ENCODE measurements at regions not wholly inside any gene's neighbourhood (a gene's known extent, or its start where the extent isn't known, plus 50 kb on each side); places are given as distances from the start of the nearest gene placed in this dataset.
"Not testable (repeated sequence)": the region's sequence is repeated elsewhere in the genome, so short reads cannot be mapped to it uniquely, and the experiment has no call there.

- DNase-seq (ENCODE audit: low read depth in 1 of 2, low spot score in 1 of 2), result no peak
Observed at GRCh38 chrX:1059576-1060561, 152.6 kb downstream of the CRLF2 start.

DNA sequence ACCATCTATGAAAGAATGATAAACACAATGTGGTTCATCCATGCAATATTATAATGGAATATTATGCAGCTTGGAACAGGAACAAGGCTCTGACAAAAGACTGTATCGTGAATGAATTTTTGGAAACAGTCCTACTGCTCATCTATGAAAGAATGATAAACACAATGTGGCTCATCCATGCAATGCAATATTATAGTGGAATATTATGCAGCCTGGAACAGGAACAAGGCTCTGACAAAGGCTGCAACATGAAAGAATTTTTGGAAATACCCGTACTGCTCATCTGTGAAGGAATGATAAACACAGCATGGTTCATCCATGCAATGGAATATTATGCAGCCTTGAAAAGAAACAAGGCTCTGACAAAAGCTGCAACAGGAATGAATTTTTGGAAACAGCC lies 158.8 kb downstream of the CRLF2 start:
- not testable (repeated sequence) for DNase-seq (ENCODE audit: low read depth in 1 of 2, low spot score in 1 of 2)

DNA sequence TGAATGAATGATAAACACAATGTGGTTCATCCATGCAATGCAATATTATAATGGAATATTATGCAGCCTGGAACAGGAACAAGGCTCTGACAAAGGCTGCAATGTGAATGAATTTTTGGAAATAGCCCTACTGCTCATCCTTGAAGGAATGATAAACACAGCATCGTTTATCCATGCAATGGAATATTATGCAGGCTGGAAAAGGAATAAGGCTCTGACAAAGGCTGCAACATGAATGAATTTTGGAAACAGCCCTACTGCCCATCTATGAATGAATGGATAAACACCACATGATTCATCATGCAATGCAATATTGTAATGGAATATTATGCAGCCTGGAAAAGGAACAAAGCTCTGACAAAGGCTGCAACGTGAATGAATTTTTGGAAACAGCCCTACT lies 159.4 kb downstream of the CRLF2 start:
- DNase-seq (ENCODE audit: low read depth in 1 of 2, low spot score in 1 of 2), result no peak

GRCh38 chrX:1052021-1052420 lies 160.4 kb downstream of the CRLF2 start:
- no peak for DNase-seq (ENCODE audit: low read depth in 1 of 2, low spot score in 1 of 2)

DNA sequence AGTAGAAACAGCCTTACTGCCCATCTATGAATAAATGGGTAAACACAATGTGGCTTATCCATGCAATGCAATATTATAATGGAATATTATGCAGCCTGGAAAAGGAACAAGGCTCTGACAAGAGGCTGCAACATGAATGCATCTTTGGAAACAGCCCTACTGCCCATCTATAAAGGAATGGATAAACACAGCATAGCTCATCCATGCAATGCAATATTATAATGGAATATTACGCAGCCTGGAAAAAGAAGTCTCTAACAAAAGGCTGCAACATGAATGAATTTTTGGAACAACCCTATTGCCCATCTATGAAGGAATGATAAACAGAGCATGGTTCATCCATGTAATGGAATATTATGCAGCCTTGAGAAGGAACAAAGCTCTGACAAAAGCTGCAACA lies 161.0 kb downstream of the CRLF2 start:
- no peak for DNase-seq (ENCODE audit: low read depth in 1 of 2, low spot score in 1 of 2)

- DNase-seq (ENCODE audit: low read depth in 1 of 2, low spot score in 1 of 2), result no peak
Observed at GRCh38 chrX:1045680-1046314, 166.7 kb downstream of the CRLF2 start.

GRCh38 chrX:1041091-1041490 lies 171.4 kb downstream of the CRLF2 start:
- no peak for DNase-seq (ENCODE audit: low read depth in 1 of 2, low spot score in 1 of 2)

DNA sequence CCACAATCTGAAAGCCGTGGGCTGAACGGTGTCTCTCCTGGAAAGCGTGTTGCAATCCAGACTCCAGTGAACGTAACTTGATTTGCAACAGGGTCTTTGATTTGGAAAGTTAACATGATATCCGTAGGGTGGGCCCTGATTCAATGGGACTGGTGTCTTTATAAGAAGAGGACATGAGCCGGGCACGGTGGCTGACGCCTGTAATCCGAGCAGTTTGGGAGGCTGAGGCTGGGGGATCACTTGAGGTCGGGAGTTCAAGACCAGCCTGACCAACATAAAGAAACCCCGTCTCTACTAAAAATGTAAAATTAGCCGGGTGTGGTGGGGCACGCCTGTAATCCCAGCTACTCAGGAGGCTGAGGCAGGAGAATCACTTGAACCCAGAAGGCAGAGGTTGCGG lies 176.5 kb downstream of the CRLF2 start:
- DNase-seq (ENCODE audit: low read depth in 1 of 2, low spot score in 1 of 2), result not testable (repeated sequence)

GRCh38 chrX:1035206-1035605 lies 177.2 kb downstream of the CRLF2 start:
- no peak for DNase-seq (ENCODE audit: low read depth in 1 of 2, low spot score in 1 of 2)

DNA sequence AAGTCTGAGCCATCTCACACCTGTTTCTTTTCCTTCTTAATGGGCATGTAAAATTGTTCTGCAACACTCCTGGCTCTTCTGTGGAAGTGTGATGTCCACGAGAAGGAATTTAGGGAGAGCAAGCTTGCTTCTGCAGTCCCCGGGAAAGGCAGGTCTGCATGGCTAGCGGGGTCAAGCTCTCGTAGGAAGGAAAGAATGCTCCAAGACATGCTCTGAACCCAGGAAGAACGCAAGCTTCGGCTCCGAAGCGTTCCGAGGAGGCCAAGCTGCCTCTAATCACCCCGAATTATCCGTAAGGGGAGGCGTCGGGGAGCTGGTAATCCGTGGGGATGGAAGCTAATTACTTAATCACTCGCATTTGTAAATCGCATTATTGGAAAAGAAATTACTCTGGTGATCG lies 177.7 kb downstream of the CRLF2 start:
- no peak for DNase-seq (ENCODE audit: low read depth in 1 of 2, low spot score in 1 of 2)

DNA sequence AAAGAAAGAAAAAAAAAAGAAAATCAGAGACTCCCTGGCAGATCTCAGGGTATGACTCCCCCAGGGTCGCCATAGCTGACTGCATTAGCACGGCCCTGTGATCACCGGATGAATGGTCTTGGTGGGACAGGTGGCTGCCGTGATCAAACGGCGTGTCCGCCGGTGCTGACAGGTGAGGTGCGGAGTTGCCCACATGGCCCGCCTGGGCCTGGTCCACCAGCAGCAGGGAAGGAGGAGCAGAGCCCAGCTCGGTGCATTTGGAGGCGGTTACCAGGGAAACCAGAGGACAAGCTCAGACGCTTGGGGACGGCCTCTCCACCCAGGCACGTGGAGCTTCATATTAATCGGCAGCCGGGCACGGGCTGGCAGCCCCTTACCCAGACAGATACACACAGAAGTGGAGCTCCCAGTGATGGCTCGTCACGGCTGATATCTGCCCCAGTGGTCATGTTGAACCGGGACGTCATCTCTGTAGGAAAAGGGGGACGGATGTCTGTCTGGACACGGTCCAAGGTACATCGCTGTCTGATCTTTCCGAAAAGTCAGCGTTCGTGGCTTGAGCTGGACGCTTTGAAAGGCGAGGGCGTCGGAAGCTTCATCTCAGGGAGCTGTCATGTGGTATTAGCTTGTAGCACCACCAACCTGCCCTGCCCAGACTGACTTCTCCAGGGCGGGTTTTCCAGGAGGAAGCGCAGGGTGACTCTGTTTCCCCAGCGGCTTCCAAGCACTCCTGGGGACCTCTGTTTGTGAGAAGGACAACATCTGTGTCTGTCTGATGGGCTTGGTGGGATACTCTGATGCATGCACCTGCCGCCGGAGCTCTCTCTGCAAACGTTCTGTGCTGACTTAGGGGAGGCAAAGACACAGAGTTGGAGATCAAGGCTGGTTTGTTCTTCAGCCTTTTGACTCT lies 180.7 kb downstream of the CRLF2 start:
- no peak for DNase-seq (ENCODE audit: low read depth in 1 of 2, low spot score in 1 of 2)

- no peak for DNase-seq (ENCODE audit: low read depth in 1 of 2, low spot score in 1 of 2)
Observed at GRCh38 chrX:1029494-1029893, 183.0 kb downstream of the CRLF2 start.

GRCh38 chrX:1027680-1028079 lies 184.8 kb downstream of the CRLF2 start:
- no peak for DNase-seq (ENCODE audit: low read depth in 1 of 2, low spot score in 1 of 2)

GRCh38 chrX:1027133-1027532 lies 185.3 kb downstream of the CRLF2 start:
- no peak for DNase-seq (ENCODE audit: low read depth in 1 of 2, low spot score in 1 of 2)

- no peak for DNase-seq (ENCODE audit: low read depth in 1 of 2, low spot score in 1 of 2)
Observed at GRCh38 chrX:1026263-1027015, 186.0 kb downstream of the CRLF2 start.

DNA sequence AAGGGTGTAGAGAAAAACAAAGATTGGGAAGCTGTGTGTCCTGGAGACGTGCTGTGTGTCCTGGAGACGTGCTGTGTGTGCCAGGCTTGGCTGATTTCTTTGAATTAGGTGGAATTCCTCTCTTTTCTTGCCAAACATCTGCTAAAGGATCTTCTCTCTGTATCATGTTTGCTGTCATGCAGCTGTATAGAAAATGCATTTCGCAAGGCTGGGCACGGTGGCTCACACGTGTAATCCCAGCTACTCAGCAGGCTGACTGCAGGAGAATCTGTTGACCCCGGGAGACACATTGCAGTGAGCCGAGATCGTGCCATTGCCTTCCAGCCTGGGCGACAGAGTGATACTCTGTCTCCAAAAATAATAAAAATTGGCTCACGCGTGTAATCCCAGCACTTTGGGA lies 187.0 kb downstream of the CRLF2 start:
- DNase-seq (ENCODE audit: low read depth in 1 of 2, low spot score in 1 of 2), result no peak

GRCh38 chrX:1023676-1024075 lies 188.8 kb downstream of the CRLF2 start:
- no peak for DNase-seq (ENCODE audit: low read depth in 1 of 2, low spot score in 1 of 2)

DNA sequence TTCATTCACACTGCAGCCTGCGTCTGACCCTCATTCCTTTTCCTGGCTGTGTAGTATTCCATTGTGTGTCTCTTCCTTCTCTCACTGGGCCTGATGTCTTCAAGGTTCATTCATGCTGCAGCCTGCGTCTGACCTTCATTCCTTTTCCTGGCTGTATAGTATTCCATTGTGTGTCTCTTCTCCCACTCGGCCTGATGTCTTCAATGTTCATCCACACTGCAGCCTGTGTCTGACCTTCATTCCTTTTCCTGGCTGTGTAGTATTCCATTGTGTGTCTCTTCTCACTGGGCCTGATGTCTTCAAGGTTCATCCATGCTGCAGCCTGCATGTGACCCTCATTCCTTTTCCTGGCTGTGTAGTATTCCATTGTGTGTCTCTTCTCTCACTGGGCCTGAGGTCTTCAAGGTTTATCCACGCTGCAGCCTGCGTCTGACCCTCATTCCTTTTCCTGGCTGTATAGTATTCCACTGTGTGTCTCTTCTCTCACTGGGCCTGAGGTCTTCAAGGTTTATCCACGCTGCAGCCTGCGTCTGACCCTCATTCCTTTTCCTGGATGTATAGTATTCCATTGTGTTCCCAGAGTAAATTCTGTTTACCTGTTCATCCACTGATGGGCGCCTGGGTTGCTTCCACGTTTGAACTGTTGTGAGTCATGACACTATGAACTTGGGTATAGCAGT lies 191.0 kb downstream of the CRLF2 start:
- DNase-seq (ENCODE audit: low read depth in 1 of 2, low spot score in 1 of 2), result not testable (repeated sequence)

GRCh38 chrX:1020634-1021166 lies 191.7 kb downstream of the CRLF2 start:
- DNase-seq (ENCODE audit: low read depth in 1 of 2, low spot score in 1 of 2), result no peak

- not testable (repeated sequence) for DNase-seq (ENCODE audit: low read depth in 1 of 2, low spot score in 1 of 2)
Observed at GRCh38 chrX:1016926-1017325, 195.5 kb downstream of the CRLF2 start.
